ENCODE measurements at regions not wholly inside any gene's neighbourhood (a gene's known extent, or its start where the extent isn't known, plus 50 kb on each side); places are given as distances from the start of the nearest gene placed in this dataset.
A peak's percentile ranks its signal among the peaks of the same experiment; 100 is the strongest.
"Not testable (repeated sequence)": the region's sequence is repeated elsewhere in the genome, so short reads cannot be mapped to it uniquely, and the experiment has no call there.

- DNase-seq (ENCODE audit: low read depth): no peak
These were observed 67.2 kb upstream of the ZNF527 start for GRCh38 chr19:37303591-37304171.

GRCh38 chr19:37304190-37304883 is 66.6 kb upstream of the ZNF527 start:
- DNase-seq (ENCODE audit: low read depth): no peak

- no peak for DNase-seq (ENCODE audit: low read depth)
These were observed 66.0 kb upstream of the ZNF527 start for GRCh38 chr19:37304884-37305255.

- DNase-seq (ENCODE audit: low read depth): no peak
These were observed 64.4 kb upstream of the ZNF527 start for GRCh38 chr19:37306383-37306963.

- no peak for DNase-seq (ENCODE audit: low read depth)
These were observed 60.9 kb upstream of the ZNF527 start for GRCh38 chr19:37309834-37310575.

- peak; percentile 65 for DNase-seq (ENCODE audit: low read depth)
These were observed 58.2 kb upstream of the ZNF527 start for GRCh38 chr19:37312531-37313334.

GRCh38 chr19:37313335-37313627 is 57.6 kb upstream of the ZNF527 start:
- peak; percentile 19 for DNase-seq (ENCODE audit: low read depth)

- DNase-seq (ENCODE audit: low read depth): peak; percentile 99
These were observed 53.3 kb upstream of the ZNF527 start for GRCh38 chr19:37317403-37318209.

GRCh38 chr19:37320988-37321387 is 49.9 kb upstream of the ZNF527 start:
- DNase-seq (ENCODE audit: low read depth): not testable (repeated sequence)
